Renal cortex interstitium (tissue), 11 donors: ENCODE measurements at regions not wholly inside any gene's neighbourhood (a gene's known extent, or its start where the extent isn't known, plus 50 kb on each side); places are given as distances from the start of the nearest gene placed in this dataset.
"Not testable (repeated sequence)": the region's sequence is repeated elsewhere in the genome, so short reads cannot be mapped to it uniquely, and the experiment has no call there.

Experiments used
- DNase-seq, 11 donors: peaks; one replicate each; pipeline ENCODE4 v3.0.0-alpha.2; 2013; ENCODE audit warnings: low read depth in 9 of 11, low spot score in 4 of 11; ENCODE audit errors: extremely low read depth in 1 of 11

DNA sequence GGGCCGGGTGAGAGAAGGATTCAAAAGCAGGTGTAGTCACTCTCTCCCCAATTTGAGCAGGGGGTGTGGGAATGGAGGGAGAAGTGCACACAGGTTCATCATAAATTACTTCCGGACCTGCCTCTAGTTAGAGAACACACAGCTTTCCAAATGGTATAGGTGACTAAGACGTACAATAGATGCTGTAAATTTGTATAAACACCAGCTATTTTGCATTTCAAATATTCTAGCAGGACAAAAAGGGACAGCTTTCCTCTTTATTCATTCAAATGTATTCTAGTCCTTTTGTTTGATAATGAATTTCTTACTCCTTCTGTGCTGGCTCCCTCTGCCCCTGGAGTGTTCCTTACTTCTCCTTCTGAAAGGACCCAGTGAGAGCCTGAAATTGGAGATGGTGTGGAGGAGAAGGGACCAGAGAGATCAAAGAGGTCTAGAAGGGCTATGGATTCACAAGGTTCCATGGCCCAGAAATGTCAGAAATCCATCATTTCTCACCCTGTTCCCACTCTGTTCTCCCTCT, 53.2 kb upstream of the SH3BP4 start:
- DNase-seq: no peak

DNA sequence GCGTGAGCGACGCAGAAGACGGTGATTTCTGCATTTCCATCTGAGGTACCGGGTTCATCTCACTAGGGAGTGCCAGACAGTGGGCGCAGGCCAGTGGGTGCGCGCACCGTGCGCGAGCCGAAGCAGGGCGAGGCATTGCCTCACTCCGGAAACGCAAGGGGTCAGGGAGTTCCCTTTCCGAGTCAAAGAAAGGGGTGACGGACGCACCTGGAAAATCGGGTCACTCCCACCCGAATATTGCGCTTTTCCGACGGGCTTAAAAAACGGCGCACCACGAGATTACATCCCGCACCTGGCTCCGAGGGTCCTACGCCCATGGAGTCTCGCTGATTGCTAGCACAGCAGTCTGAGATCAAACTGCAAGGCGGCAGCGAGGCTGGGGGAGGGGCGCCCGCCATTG, 63.4 kb upstream of the SH3BP4 start:
- not testable (repeated sequence) for DNase-seq

GRCh38 chr2:234887195-234887594, 64.6 kb upstream of the SH3BP4 start:
- no peak for DNase-seq

- no peak for DNase-seq
These were observed 65.9 kb upstream of the SH3BP4 start for GRCh38 chr2:234885886-234886285.

- no peak for DNase-seq
These were observed 66.7 kb upstream of the SH3BP4 start for GRCh38 chr2:234885118-234885517.

DNA sequence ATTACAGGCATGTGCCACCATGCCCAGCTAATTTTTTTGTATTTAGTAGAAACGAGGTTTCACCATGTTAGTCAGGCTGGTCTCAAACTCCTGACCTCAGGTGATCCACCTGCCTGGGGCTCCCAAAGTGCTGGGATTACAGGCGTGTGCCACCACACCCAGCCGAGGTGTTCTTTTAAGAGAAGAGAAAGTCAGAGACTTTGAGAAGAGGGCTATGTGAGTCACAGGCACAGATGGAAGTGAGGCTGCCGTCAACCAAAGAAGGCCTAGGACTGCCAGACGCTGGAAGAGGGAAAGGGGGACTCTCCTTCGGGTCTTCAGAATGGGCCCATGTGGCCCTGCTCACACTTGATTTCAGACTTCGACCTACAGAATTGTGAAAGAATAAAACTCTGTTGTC, 67.2 kb upstream of the SH3BP4 start:
- DNase-seq: no peak

DNA sequence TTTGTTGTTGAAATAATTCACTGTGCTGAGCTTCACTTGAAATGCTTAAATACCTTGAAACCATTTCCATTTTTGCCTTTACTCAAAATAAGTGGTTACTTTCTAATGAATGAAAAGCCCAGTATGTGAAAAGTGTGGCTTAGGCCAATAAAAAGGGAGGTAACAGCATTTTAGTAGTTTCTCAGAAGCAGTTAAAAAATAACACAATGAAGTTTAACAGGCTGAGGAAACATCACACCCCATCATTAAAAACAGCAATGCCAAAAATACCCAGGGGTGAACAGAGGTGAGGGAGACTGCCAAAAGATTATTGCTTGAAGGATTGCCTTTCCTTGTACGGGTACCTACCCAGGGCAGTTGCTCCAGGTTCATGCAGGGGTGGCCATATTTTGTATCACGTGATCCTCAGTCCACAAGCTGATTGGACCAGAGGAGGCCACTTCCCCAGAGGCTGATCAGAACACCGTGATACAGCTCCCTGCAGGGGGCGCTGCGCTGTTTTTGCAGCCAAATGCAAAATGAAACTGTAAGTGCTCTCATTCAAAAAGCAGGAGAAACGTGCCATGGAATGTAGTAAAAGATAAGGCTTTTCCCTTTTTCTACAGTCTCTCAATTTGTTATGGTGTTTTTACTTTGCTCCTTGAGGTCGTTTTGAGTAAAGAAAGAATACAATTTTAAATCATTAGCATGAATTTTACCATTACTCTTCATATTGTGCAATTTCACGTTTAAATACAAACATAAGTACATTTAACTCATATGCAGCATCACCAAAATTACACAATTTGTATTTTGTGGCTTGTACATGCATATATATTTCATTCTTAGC, 70.2 kb upstream of the SH3BP4 start:
- peak; percentile 35 to 75 (median 64) for DNase-seq

GRCh38 chr2:234880551-234881211, 71.1 kb upstream of the SH3BP4 start:
- DNase-seq: no peak

DNA sequence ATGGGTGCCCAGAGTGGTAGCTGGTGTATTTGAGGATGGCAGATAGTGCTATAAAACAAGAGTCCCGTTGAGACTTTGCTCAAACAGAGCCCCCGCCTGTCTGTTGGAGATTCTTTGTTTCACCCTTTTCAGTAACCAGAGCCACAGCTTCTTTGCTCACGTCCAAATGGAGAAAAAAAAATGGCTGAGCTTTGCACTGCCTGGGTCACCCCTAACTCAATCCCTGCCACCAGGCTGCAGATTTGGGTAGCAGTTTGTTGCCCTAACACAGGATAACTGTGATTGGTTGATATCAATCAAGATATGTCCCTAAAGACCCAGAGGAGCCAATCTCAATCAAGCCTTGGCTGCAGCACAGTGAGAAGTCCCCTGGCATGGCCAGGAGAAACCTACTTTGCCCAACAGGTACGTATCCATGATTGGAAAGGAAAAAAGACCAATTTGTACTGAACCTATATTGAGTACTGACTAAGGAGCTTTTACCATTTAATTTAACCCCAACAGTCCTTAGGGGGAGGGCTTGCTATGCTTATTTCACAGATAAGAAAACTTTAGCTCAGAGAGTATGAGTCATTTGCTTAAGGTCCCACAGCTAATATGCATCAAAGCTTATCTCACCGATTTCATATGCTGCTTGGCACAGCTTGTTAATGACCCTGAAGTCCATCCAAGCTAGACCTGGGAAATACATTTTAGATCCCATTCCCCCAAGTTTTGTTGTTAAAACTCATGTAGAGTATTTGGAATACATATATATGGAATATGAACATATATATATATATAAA, 72.0 kb upstream of the SH3BP4 start:
- no peak for DNase-seq

GRCh38 chr2:234876621-234877020, 75.2 kb upstream of the SH3BP4 start:
- not testable (repeated sequence) for DNase-seq

GRCh38 chr2:234874347-234875046, 77.3 kb upstream of the SH3BP4 start:
- no peak for DNase-seq

DNA sequence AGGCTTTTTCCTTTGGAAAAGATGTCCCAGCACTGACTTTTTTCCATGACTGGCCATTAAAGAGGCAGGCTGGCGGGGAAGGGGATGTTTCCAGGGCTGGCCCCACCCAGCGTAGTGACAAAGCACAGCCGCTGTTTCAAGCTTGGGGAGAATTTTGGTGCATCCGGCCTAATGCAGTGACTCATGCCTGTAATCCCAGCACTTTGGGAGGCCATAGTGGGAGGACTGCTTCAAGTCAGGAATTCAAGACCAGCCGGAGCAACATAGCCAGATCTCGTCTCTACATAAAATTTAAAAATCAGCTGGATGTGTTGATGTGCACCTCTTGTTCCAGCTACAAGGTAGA, 78.0 kb upstream of the SH3BP4 start:
- DNase-seq: no peak

- DNase-seq: no peak
These were observed 78.6 kb upstream of the SH3BP4 start for GRCh38 chr2:234873103-234873827.

DNA sequence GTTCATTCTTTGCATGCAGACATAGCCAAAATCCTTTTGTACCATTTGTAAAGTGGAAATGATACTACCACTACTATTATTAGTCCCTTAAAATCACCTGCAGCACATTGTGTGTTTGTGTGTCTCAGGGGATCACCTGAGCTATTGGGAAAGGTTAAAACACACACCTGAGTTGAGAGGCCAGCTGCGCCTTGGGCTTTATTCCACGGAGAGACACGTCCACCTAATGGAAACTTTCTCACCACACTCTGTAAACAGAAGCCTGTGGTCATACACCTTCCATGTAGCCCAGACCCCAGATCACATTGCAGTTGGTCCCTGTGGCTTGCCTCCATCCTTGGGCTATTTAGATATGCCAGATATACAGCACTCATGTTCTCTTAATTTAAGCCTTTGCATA, 81.8 kb upstream of the SH3BP4 start:
- no peak for DNase-seq

DNA sequence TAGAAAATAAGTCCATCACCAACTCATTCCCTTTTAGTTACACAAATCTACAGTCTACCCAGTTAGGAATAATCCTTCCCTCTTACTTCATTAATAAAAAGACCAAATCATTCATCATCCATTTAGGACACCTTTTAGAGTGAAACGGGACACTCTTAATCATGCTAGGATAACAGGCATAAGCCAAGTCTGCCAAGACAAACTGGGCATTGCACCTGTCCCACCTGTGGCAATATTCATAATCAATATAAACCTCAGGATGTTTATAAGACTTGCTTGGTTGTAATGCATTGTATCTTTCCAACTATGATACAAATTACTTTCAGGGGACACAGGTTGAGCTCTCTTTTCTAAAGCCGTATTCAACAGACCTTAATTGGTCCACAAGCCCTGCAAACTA, 82.7 kb upstream of the SH3BP4 start:
- no peak for DNase-seq

DNA sequence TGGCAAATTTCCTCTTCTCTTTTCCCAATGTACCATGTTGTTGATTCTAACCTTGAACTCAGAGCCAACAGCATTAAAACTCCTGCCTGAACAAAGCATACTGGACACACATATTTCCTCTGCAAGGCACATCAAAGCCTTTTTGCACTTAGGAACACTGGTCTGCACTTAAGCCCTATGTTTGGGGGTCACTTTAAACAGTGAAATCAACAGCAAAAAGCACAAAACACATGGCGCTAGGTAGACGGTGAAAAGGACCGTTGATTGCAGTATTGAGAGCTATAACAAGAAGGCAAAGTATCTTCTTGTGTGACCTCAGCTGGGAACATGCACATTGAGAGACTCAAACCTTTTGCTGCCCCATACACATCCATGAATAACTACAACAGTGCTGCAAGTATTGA, 83.9 kb upstream of the SH3BP4 start:
- DNase-seq: no peak

- no peak for DNase-seq
These were observed 86.2 kb upstream of the SH3BP4 start for GRCh38 chr2:234865586-234865985.

- DNase-seq: no peak
These were observed 86.8 kb upstream of the SH3BP4 start for GRCh38 chr2:234865040-234865439.

- no peak for DNase-seq
These were observed 87.3 kb upstream of the SH3BP4 start for GRCh38 chr2:234864506-234864905.
